Panc1 (cell line): ENCODE measurements at regions not wholly inside any gene's neighbourhood (a gene's known extent, or its start where the extent isn't known, plus 50 kb on each side); places are given as distances from the start of the nearest gene placed in this dataset.

Source experiments
- ATAC-seq: fragments of 200-7000 bp; cut with Tn5 transposase; 2 replicates; pipeline ENCODE4 v1.9.1; 2020; ENCODE audit warnings: mild to moderate bottlenecking, moderate library complexity
- BruUV-seq: library from RNA; stranded (reverse); fragments of 400-500 nt; replicated peaks from 2 replicates; lab custom pipeline; 2021; lab: Mats Ljungman, UMichigan
- CTCF ChIA-PET: fragments of 300-600 bp; sonication (Branson Sonifier 250); formaldehyde crosslinking; loops from one replicate; lab custom pipeline; 2022; ENCODE audit warnings: antibody characterized with exemption; lab: Charles Lee
- POLR2A ChIA-PET: fragments of 300-600 bp; sonication (Branson Sonifier 250); formaldehyde crosslinking; loops from one replicate; lab custom pipeline; 2022; ENCODE audit warnings: antibody characterized with exemption; lab: Charles Lee
- DNase-seq: peaks from one replicate; pipeline ENCODE4 v3.0.0-alpha.2; 2010; ENCODE audit warnings: low read depth, low spot score
- H3K27ac ChIP-seq: 2 replicates; pipeline ENCODE4 v1.5.1; 2011; ENCODE audit warnings: mild to moderate bottlenecking, low read length, inconsistent platforms
- H3K27me3 ChIP-seq: fragments of 200-500 bp; sonication (Bioruptor generic); 2 replicates; pipeline ENCODE4 v1.6.0; 2014; ENCODE audit warnings: low read length, inconsistent platforms; ENCODE audit not compliant: control insufficient read depth, insufficient read depth
- H3K36me3 ChIP-seq: fragments of 200-500 bp; sonication (Bioruptor generic); 2 replicates; pipeline ENCODE4 v1.5.1; 2014; ENCODE audit warnings: inconsistent platforms, mild to moderate bottlenecking, low read length, moderate library complexity; ENCODE audit not compliant: control insufficient read depth, insufficient read depth
- H3K4me1 ChIP-seq: 2 replicates; pipeline ENCODE4 v1.5.1; 2011; ENCODE audit warnings: inconsistent platforms, mild to moderate bottlenecking, low read length, moderate library complexity; ENCODE audit not compliant: control insufficient read depth, insufficient read depth
- H3K4me3 ChIP-seq, 2 experiments: 2 replicates each; pipeline ENCODE4 v1.5.1; 2011 to 2012; ENCODE audit warnings: low read depth in 2 of 2, low read length in 2 of 2, mild to moderate bottlenecking in 2 of 2, inconsistent platforms in 1 of 2, moderate library complexity in 1 of 2
- H3K9me3 ChIP-seq: fragments of 200-500 bp; sonication (Bioruptor generic); 2 replicates; pipeline ENCODE4 v1.5.1; 2014; ENCODE audit warnings: low read depth, mild to moderate bottlenecking, inconsistent platforms, low read length, moderate library complexity; ENCODE audit not compliant: control insufficient read depth, insufficient read depth
- POLR2AphosphoS5 ChIP-seq: IDR thresholded peaks from 2 replicates; pipeline ENCODE4 v1.6.1; 2012; ENCODE audit warnings: mild to moderate bottlenecking, low read depth, low read length, moderate library complexity
- SIN3A ChIP-seq: IDR thresholded peaks from 2 replicates; pipeline ENCODE4 v1.6.1; 2012; ENCODE audit warnings: low read depth, mild to moderate bottlenecking, low read length, moderate library complexity, borderline replicate concordance; ENCODE audit not compliant: insufficient read depth
- TCF7L2 ChIP-seq: IDR thresholded peaks from 2 replicates; pipeline ENCODE4 v1.6.1; 2011; ENCODE audit warnings: mild to moderate bottlenecking, low read depth, low read length, inconsistent platforms
- in situ Hi-C: cut with HindIII; loops from 2 replicates; pipeline ENCODE4 v1.10.0; 2016; ENCODE audit warnings: low sequenced_read_pairs, low pct_unique_long_range_greater_than_20kb
- intact Hi-C: fragments of 100-400 bp; cut with micrococcal nuclease; formaldehyde crosslinking; loops from one replicate; pipeline ENCODE4 v1.10.0; 2022; ENCODE audit not compliant: unreplicated experiment
- TF ChIP-seq, protein P1 (sequence below), 2 experiments: IDR thresholded peaks; 2 replicates each; pipeline ENCODE4 v1.6.1; 2011 to 2012; ENCODE audit warnings: low read depth in 2 of 2, control low read depth in 1 of 2, low read length in 1 of 2, mild to moderate bottlenecking in 1 of 2, moderate library complexity in 1 of 2; ENCODE audit not compliant: insufficient read depth in 1 of 2
- TF ChIP-seq, protein P2 (sequence below): fragments of 450-650 bp; IDR thresholded peaks from 2 replicates; pipeline ENCODE4 v1.5.1; 2017; ENCODE audit warnings: mild to moderate bottlenecking

DNA sequence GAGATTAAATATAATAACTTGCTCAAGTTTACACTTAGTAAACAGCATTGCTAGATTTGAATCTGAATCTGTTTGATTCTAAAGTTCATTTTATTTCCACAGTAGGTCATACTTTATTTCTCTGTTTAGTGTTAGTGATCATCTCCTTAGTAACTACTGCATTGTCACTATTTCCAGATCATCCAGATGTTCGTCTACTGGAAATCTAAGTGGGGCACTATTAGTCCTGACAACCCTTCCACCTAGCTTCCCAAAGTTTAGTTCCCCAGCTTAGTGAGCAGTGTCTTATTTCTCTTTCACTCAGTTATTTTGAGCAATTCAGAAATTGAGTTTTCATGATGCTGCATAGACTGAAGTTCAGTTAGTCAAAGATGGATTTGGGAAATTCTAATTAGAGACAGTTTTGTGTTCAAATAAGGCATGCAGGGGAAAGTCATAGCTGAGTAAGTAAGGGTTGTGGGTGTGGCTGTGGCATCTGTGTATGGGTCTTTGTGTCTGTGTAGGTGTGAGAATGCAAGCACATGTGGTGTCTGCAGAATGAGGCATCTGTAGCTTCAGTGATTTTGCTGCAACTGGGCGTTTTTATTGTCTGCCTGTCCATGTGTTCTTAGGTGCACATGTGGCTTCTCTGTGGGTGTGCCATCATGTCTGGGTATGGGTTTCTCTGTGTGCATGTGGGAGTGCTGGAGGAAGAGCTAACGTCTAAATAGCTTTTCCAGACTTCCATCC is 107.3 kb downstream of the NTMT2 start:
- DNase-seq, result no peak

DNA sequence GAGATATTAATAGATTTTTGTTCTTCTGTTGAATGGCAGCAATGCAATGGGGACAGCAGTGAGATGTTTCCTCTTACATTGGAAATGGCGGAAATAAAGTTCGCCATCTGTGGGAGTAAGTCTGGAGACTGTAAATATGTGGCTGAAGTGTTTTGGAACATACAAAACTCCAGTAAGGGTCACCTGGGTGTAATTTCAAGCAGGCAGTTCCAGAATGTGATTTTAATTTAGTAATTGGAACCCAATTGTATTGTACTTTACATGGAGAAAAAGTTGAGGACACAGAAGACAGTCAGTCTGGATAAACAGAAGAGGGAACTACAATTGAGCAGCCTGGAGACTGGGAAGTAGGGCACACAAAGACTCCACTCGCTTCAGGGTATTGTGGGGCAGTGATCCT is 108.6 kb downstream of the NTMT2 start:
- DNase-seq (no peak), ATAC-seq (no peak)
- no peak for TF ChIP-seq TCF7L2
- no peak for TF ChIP-seq POLR2AphosphoS5
- TF ChIP-seq, protein P1, sequence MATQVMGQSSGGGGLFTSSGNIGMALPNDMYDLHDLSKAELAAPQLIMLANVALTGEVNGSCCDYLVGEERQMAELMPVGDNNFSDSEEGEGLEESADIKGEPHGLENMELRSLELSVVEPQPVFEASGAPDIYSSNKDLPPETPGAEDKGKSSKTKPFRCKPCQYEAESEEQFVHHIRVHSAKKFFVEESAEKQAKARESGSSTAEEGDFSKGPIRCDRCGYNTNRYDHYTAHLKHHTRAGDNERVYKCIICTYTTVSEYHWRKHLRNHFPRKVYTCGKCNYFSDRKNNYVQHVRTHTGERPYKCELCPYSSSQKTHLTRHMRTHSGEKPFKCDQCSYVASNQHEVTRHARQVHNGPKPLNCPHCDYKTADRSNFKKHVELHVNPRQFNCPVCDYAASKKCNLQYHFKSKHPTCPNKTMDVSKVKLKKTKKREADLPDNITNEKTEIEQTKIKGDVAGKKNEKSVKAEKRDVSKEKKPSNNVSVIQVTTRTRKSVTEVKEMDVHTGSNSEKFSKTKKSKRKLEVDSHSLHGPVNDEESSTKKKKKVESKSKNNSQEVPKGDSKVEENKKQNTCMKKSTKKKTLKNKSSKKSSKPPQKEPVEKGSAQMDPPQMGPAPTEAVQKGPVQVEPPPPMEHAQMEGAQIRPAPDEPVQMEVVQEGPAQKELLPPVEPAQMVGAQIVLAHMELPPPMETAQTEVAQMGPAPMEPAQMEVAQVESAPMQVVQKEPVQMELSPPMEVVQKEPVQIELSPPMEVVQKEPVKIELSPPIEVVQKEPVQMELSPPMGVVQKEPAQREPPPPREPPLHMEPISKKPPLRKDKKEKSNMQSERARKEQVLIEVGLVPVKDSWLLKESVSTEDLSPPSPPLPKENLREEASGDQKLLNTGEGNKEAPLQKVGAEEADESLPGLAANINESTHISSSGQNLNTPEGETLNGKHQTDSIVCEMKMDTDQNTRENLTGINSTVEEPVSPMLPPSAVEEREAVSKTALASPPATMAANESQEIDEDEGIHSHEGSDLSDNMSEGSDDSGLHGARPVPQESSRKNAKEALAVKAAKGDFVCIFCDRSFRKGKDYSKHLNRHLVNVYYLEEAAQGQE (IDR thresholded peaks at IDR 0.05; ENCODE audit: insufficient read depth in 1 of 2, low read depth in 2 of 2, low read length in 1 of 2), result no peak
- TF ChIP-seq SIN3A, result no peak
- TF ChIP-seq, protein P2, sequence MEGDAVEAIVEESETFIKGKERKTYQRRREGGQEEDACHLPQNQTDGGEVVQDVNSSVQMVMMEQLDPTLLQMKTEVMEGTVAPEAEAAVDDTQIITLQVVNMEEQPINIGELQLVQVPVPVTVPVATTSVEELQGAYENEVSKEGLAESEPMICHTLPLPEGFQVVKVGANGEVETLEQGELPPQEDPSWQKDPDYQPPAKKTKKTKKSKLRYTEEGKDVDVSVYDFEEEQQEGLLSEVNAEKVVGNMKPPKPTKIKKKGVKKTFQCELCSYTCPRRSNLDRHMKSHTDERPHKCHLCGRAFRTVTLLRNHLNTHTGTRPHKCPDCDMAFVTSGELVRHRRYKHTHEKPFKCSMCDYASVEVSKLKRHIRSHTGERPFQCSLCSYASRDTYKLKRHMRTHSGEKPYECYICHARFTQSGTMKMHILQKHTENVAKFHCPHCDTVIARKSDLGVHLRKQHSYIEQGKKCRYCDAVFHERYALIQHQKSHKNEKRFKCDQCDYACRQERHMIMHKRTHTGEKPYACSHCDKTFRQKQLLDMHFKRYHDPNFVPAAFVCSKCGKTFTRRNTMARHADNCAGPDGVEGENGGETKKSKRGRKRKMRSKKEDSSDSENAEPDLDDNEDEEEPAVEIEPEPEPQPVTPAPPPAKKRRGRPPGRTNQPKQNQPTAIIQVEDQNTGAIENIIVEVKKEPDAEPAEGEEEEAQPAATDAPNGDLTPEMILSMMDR, result no peak
- ChIA-PET POLR2A (no interaction called here), CTCF (no interaction called here)
- BruUV-seq, result no TSS peak
- in situ Hi-C loops (no loop called here), intact Hi-C loops (no loop called here)
- Histone ChIP-seq H3K36me3 (no peaks in the 10 kb centered on the region), H3K4me3 (no peak overlapping the region), H3K9me3 (no peaks in the 10 kb centered on the region), H3K27ac (no peak overlapping the region), H3K27me3 (no peaks in the 10 kb centered on the region), H3K4me1 (no peaks in the 10 kb centered on the region)

More for the DNA sequence above, 107.3 kb downstream of the NTMT2 start:
- Histone ChIP-seq H3K27me3 (no peaks in the 10 kb centered on the region), H3K4me3 (no peak overlapping the region), H3K9me3 (no peaks in the 10 kb centered on the region), H3K36me3 (no peaks in the 10 kb centered on the region), H3K4me1 (no peaks in the 10 kb centered on the region), H3K27ac (no peak overlapping the region)
- no TSS peak for BruUV-seq
- intact Hi-C loops (no loop called here), in situ Hi-C loops (no loop called here)
- ChIA-PET CTCF (no interaction called here), POLR2A (no interaction called here)
- no peak for TF ChIP-seq SIN3A
- TF ChIP-seq, protein P2, result no peak
- no peak for TF ChIP-seq TCF7L2
- TF ChIP-seq, protein P1 (IDR thresholded peaks at IDR 0.05; ENCODE audit: insufficient read depth in 1 of 2, low read depth in 2 of 2, low read length in 1 of 2), result no peak
- no peak for TF ChIP-seq POLR2AphosphoS5
- no peak for ATAC-seq
